ENCODE measurements at regions not wholly inside any gene's neighbourhood (a gene's known extent, or its start where the extent isn't known, plus 50 kb on each side); places are given as distances from the start of the nearest gene placed in this dataset.

DNA sequence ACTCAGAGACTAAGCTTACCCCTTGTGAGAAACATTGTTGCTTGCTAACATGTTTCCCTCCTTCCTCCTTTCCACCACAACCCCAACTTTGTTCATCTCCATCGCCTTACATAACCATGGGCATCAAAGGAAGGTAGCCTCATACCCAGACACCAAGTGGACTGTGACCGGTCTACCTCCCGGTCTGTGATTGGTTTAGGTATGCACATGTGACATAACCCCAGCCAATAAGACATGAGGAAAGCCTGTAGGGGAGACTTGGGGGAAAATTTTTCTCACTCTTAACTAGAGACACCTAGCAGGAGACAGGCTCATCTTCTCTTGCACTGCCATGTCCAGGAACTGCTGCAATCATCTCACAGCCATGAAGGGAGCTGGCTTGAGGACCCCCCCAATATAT, 120.7 kb downstream of the CDC7 start:
- intact Hi-C loops (cut with DNase I), result no loop called here
- no peak overlapping the region for H3K9ac ChIP-seq (ENCODE audit: low read depth in 2 of 2, low read length in 2 of 2)
- TF ChIP-seq, protein P1, sequence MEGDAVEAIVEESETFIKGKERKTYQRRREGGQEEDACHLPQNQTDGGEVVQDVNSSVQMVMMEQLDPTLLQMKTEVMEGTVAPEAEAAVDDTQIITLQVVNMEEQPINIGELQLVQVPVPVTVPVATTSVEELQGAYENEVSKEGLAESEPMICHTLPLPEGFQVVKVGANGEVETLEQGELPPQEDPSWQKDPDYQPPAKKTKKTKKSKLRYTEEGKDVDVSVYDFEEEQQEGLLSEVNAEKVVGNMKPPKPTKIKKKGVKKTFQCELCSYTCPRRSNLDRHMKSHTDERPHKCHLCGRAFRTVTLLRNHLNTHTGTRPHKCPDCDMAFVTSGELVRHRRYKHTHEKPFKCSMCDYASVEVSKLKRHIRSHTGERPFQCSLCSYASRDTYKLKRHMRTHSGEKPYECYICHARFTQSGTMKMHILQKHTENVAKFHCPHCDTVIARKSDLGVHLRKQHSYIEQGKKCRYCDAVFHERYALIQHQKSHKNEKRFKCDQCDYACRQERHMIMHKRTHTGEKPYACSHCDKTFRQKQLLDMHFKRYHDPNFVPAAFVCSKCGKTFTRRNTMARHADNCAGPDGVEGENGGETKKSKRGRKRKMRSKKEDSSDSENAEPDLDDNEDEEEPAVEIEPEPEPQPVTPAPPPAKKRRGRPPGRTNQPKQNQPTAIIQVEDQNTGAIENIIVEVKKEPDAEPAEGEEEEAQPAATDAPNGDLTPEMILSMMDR (IDR thresholded peaks at IDR 0.05), result no peak
- DNase-seq, result no peak
- no peaks in the 10 kb centered on the region for H3K36me3 ChIP-seq
- no peak overlapping the region for H3K4me3 ChIP-seq
- no peaks in the 10 kb centered on the region for H3K27me3 ChIP-seq
- H3K27ac ChIP-seq, result no peak overlapping the region
- no peaks in the 10 kb centered on the region for H3K4me1 ChIP-seq
- H3K9me3 ChIP-seq, result no peaks in the 10 kb centered on the region

DNA sequence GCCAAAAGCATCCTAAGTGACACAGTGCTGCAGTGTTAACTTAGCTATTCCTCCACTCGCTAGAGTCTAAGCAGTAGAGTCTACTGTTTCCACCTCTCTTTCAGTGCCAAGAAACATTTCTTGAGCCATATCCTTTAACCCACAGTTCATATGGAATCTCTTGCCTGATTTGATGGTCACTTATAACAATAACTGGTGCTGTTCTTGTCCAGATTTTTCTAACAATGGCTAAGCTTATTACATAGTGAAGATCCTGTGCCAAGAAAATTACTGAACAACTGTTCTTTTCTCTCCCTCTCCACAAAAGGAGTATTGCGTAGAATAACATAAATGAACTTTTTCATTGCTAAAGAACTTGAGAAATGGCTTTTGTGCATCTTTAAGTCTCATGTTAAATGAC, 121.3 kb downstream of the CDC7 start:
- Histone ChIP-seq H3K4me1 (no peaks in the 10 kb centered on the region), H3K9ac (ENCODE audit: low read depth in 2 of 2, low read length in 2 of 2) (no peak overlapping the region), H3K9me3 (no peaks in the 10 kb centered on the region), H3K27me3 (no peaks in the 10 kb centered on the region), H3K36me3 (no peaks in the 10 kb centered on the region), H3K27ac (no peak overlapping the region), H3K4me3 (no peak overlapping the region)
- no peak for DNase-seq
- TF ChIP-seq, protein P1 (IDR thresholded peaks at IDR 0.05), result no peak
- intact Hi-C loops (cut with DNase I), result no loop called here

GRCh38 chr1:91622616-91623015, 122.0 kb downstream of the CDC7 start:
- H3K4me1 ChIP-seq, result no peaks in the 10 kb centered on the region
- H3K27ac ChIP-seq, result no peak overlapping the region
- peak; percentile 43 for DNase-seq
- TF ChIP-seq, protein P1 (IDR thresholded peaks at IDR 0.05), result no peak
- H3K36me3 ChIP-seq, result no peaks in the 10 kb centered on the region
- intact Hi-C loops (cut with DNase I), result no loop called here
- H3K9me3 ChIP-seq, result no peaks in the 10 kb centered on the region
- H3K9ac ChIP-seq (ENCODE audit: low read depth in 2 of 2, low read length in 2 of 2), result no peak overlapping the region
- H3K27me3 ChIP-seq, result no peaks in the 10 kb centered on the region
- H3K4me3 ChIP-seq, result no peak overlapping the region

DNA sequence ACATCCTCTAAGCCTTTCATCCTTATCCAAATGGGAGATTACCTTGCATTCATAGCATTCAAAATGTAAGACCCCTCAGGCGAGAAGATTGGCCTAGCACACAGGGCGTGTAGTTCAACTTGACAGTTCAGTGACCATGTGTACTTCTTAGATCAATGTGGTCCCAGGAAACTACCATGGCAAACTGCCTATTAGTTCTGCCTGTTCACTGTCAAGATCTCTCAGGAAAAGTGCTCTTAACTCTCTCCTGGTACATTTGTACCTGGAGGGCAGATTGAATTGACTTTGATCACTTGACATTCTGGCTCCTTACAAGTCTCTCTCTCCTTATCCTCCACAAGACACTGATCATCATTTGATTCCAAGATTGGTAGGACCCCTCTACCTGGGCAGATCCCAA, 122.4 kb downstream of the CDC7 start:
- no peak overlapping the region for H3K9ac ChIP-seq (ENCODE audit: low read depth in 2 of 2, low read length in 2 of 2)
- intact Hi-C loops (cut with DNase I), result no loop called here
- DNase-seq, result no peak
- H3K27me3 ChIP-seq, result no peaks in the 10 kb centered on the region
- H3K36me3 ChIP-seq, result no peaks in the 10 kb centered on the region
- no peak overlapping the region for H3K4me3 ChIP-seq
- no peaks in the 10 kb centered on the region for H3K9me3 ChIP-seq
- H3K27ac ChIP-seq, result no peak overlapping the region
- H3K4me1 ChIP-seq, result no peaks in the 10 kb centered on the region
- TF ChIP-seq, protein P1 (IDR thresholded peaks at IDR 0.05), result no peak

GRCh38 chr1:91624331-91624730, 123.7 kb downstream of the CDC7 start:
- Histone ChIP-seq H3K9me3 (no peaks in the 10 kb centered on the region), H3K4me1 (no peaks in the 10 kb centered on the region), H3K27me3 (no peaks in the 10 kb centered on the region), H3K36me3 (no peaks in the 10 kb centered on the region), H3K9ac (ENCODE audit: low read depth in 2 of 2, low read length in 2 of 2) (no peak overlapping the region), H3K27ac (no peak overlapping the region), H3K4me3 (no peak overlapping the region)
- intact Hi-C loops (cut with DNase I), result no loop called here
- TF ChIP-seq, protein P1 (IDR thresholded peaks at IDR 0.05), result no peak
- DNase-seq, result no peak

Data from colonic mucosa (tissue), 4 donors.